ENCODE measurements at regions not wholly inside any gene's neighbourhood (a gene's known extent, or its start where the extent isn't known, plus 50 kb on each side); places are given as distances from the start of the nearest gene placed in this dataset.
A peak's percentile ranks its signal among the peaks of the same experiment; 100 is the strongest.
"Not testable (repeated sequence)": the region's sequence is repeated elsewhere in the genome, so short reads cannot be mapped to it uniquely, and the experiment has no call there.

DNA sequence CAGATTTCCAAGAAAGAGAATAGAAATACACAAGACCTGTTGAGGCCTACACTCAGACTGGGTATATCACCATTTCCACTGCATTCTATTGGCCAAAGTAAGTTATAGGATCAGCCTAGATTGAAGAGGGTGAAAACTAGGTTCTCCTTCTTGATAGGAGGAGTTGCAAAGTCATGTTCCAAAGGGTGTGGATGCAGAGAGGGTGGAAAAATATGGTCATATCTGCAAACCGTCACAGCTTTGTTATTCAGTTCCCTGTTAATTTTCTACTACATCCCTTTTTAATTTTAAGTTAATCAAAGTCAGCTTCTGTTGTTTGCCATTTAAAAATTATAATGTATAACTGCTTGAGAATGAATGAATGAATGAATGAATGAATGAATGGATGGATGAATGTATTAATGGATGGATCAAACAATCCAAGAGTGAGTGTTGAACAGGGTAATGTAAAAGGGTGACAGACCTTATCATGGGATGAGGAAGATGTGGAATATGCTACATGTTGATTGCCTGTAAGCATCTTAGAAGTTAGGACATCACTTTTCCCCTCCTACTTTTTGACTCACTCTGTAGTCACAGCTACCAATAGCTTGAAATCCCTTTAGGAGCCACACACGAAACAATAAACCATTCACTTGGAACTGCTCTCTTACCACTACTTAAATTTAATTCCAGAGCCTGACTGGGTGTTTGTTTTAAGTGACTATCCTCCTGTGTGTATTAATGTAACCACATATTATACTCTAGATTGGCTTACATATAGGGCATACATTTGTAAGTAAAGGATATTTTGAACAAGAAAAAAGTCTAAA lies 121.5 kb downstream of the CCDC34 start:
- DNase-seq (ENCODE audit: low spot score) = no peak

DNA sequence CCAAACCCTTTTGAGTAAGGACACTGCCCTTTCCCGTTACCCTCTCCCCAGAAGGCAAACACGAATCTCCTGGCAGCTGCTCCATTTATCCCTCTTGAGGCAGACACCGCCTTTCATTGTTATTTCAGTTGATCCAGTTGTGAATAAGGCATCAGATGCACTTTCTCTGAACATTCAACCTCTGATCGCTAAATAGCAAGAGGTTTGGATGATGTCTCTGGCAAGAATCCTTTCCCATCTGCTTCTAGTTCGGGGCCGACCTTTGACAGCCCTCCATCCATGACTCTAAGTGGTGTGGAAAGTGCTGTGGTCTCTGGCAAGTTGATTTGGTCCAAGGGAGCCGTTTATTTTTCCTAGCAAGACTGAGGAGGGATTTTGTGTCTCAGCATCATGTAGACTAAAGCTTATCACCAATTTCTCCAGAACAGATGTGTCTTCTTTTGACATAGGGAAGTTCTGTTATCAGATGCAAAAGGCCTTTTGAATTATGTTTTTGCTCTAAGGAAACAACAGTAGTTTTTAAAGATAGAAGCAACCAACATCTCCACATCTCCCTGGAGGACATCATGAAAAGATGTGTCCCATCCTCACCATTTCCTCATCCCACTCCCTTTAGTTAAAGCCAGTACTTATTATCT lies 123.6 kb downstream of the CCDC34 start:
- DNase-seq (ENCODE audit: low spot score) = no peak

DNA sequence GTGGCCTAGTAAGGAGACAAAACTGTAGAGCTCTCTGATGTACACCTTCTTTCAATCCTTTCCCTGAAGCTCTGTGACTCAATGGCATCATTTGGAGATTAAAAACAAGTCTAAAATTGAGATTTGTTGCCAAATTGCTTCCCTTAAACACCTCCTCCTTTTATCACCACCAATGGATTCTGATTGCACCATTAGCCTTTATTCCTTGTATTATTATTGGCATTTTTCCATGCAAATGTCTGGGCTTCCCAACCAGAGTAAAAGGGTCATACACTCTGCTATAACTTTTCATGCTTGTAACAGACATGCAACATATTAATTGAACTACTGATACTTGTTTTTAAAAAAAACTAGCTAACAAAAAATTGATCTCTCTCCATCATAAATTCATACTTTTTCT lies 124.2 kb downstream of the CCDC34 start:
- DNase-seq (ENCODE audit: low spot score) = no peak

DNA sequence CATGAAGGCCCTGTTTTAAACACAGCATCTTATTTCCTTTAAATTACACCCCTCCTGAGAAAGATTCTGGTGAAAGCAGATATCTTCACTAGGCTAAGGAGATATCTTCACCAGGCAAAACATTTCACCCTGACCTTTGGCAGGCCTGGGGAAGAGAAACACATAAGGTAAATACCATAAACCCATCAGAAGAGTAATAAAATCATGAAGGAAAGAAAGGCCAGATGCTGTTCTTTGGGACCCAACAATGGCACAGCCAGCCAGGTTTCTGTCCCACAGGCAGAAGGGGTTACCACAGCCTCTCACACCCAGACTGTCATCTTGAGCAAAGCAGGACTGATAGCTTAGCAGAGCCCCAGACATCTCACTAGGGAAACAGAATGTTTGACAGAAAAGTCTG lies 125.4 kb downstream of the CCDC34 start:
- DNase-seq (ENCODE audit: low spot score) = no peak

DNA sequence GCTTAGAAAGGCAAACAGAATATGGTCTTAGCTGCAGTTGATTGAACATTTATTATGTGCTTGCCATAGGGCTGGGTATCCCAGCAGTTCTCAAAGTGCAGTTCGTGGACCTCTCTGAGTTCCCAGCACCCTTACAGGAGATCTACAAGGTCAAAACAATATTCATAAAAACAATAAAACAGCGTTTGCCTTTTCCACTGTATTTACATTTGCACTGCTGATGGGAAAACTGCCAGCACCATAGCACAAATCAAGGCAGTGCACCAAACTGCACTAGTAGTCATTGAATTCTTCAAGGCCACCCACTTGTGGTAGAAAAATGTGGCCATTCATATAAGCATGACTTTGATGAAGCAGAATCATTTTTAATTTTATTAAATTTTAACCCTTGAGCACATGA lies 128.1 kb downstream of the CCDC34 start:
- no peak for DNase-seq (ENCODE audit: low spot score)

DNA sequence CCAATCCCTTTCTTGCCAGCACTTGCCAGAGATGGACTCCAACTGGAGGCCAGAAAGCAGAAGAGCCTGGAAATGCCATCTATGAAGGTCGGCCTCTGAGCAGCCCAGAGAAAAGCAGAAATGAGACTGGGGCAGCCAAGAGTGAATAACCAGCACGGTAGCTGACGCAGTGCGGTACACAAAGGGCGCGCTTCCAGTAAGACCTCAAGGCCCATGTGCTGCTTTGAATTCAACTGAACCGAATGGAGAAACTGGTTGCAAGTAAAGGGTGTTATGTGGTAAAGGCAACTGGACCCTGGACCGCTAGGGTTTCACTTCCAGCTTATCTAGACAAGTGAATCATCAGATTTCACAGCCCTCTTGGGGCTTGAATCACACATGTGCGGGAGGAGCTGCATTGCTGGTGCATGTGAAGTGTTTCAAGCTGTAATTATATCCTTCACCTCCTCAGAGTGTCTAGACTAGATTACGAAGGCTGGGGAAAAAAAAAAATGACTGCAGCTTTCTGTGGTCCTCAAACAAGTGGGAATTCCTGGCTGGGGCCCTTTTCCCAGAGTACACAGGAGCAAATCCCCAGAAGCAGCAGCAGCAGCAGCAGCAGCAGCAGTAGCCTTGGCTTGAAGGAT lies 128.9 kb downstream of the CCDC34 start:
- DNase-seq (ENCODE audit: low spot score) = no peak

DNA sequence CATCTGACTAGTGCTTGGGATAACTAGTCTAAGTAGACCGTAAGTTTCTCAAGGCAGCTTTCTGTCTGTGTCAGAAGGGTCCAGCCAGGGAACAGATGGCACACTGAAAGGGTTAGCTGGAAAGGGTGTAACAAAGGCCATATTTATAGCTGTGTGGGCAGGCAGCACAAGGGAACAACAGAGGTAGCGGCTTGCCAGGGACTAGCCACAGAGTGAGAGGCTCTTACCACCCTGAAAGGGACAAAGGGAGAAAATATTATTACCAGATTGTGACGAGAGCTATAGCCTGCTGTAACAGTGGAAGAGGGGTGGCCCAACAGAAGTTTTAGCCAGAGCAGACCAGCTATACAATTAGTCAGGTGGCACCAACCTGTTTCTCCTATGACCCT lies 129.4 kb downstream of the CCDC34 start:
- DNase-seq (ENCODE audit: low spot score) = no peak

DNA sequence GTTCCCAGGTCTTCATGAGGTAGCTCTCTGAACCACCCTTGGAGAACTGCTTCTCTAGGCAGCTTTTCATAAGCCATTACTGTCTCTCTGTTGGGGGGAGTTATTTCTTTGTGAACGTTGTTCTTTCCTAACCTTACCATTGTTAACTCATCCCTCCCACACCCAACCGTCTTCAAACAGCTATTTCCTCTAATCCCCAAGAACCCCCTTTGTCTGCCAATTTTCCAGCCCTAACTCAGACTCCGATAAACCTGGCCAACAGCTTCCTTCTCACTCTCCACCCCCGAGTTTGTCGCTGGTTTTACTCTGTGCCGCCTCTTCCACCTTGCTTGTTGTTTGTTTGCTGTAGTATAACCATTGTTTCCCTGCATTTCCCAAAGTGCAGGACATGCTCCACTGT lies 131.5 kb downstream of the CCDC34 start:
- no peak for DNase-seq (ENCODE audit: low spot score)

DNA sequence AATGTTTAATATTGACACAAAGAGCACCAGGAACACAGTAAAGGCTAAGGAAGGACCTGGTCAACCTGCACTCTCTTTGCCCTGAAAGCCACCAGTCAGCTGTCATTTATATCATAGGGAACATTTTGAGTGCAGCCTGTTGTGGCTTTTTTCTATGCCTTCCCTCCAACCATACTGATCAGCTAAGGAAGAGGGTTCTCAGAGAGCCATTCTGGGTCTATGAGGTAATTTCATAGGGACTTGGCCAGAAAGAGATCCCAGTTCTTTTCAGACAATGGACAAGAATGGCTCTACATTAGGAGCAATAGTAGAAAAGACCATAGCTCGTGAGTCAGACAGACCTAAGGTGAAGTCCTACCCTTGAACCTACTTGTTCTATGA lies 132.8 kb downstream of the CCDC34 start:
- no peak for DNase-seq (ENCODE audit: low spot score)

DNA sequence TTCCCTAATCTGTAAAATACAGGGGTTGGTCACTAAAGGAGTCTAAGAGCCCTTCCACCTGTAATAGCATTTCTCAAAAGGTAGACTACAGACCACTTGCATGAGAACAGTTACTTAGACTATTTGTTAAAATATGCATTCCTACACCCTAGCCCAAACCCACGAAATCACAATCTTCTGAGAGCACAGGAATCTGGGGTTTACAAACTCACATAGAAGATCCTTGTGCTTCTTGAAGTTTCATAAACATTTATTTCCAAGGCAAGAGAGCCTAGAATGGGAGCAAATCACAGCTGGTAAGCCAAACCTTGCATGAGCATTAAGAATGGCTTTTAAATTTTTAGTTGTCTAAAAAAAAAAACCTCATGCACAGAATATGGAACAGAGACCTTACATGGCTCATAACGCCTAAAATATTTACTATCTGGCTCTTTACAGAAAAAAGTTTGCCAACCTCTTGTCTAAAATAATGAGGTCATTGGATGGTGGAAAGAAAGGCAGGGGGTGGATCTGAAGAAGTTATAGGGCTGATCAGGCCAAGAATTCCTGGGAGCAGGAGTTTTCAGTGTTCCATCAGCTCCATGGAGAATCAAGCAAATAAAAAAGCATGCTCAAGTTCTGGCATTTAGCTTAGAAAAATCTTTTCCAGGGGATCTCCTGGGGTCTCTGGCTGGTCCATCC lies 133.4 kb downstream of the CCDC34 start:
- no peak for DNase-seq (ENCODE audit: low spot score)

DNA sequence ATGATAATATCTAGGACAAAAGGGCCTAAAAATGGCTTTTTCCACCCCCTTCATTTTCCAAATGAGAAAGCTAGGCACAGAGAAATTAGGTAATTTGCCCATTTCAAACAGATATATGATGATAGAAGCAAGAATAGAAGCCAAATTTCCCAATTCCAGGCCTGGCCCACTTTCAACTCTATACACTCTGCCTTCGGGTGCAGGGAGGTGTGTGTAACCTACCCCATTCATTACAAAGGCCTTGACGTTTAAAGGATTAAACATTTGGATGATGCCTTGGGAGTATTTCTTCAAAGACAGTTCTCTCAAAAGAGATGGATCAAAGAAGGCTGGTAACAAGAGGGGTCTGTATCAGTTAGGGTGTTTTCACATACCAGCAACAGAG lies 134.1 kb downstream of the CCDC34 start:
- DNase-seq (ENCODE audit: low spot score) = no peak

DNA sequence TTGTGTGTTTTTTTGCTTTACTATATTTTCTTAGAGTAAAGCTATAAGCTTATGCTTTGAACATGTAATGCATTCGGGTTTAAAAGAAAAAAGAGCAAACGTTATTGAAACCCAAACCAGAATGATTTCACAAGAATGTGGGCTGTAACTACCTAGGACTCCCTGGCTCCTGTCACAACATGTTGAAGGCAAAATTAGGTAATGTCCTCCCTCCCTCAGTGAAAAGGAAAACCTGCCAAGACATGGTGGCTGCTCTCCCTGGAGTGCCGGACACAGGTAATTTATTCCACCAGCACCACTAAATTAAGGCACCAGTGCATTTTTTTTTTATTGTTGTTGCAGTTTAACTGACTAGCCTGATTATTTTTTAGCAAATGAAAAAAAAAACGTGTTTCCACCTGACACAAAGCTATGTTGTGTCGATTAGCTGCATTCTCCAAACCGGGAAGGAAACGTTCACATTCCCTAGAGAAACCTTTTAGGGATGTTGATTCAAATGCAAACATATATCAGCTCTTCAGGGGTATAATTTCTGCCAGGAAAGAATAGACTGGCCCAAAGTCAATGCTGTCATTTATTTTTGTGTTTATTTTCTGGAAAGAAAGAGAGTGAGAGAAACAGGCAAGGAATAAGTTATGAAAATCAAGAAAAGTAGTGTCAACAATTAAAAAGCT lies 134.6 kb downstream of the CCDC34 start:
- DNase-seq (ENCODE audit: low spot score) = no peak

DNA sequence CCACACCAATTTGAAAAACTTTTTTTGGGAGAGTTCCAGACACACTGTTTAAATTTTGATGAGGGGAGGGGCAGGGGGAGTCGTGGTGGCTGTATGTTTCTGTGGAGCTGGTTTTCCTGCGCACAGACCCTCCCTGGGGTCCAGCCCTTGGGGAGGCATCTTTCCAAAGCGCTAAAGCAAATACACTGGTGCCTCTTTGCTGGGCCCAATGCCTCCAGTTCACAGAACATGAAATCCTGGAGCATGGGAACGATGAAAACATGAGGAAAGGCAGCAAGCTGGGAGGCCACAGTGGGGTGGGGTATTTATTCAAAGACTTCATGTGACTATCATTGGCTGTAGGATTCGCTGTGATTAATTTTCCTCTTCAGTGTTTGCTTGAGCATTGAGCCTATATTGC lies 135.3 kb downstream of the CCDC34 start:
- DNase-seq (ENCODE audit: low spot score) = no peak

DNA sequence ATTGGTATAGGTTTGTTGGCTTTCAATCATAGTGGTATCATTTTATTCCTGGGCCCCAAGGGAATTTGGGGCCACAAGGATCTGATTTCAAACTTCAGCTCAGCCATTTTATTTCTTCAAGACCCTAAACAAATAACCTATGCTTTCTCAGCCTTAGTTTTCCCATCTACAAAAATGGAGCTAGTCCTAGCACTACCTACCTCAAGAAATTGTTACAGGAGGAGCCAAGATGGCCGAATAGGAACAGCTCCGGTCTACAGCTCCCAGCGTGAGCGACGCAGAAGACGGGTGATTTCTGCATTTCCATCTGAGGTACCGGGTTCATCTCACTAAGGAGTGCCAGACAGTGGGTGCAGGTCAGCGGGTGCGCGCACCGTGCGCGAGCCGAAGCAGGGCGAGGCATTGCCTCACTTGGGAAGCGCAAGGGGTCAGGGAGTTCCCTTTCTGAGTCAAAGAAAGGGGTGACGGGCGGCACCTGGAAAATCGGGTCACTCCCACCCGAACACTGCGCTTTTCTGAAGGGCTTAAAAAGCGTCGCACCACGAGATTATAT lies 143.5 kb downstream of the CCDC34 start:
- not testable (repeated sequence) for DNase-seq (ENCODE audit: low spot score)

DNA sequence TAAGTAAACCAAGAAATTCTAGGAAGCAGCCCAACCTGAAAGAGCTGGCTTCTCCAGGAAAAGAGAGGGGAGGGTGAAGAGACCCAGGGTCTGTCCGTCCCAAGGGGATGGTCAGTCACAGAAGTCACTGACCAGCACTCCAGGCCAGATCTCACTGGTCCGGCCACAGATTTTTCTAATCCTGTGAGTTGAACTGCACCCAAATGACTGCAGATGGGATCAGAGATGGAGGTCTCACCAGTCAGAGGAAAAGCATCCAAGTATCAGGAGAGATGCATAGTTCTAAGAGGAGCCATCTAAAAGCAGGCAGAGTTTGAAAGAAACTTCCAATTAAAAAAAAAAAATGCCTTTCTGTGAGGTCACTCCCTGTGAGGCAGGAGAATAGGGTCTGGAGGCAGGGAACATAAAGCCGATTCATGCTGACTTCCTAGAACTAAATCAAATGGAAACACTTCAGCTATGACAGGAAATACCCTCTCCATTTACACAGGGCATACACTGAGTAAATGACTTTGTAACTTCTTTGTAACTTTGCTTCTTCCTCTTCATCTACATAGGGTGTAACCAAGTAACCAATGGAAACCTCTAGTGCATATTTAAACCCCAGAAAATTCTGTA lies 144.5 kb downstream of the CCDC34 start:
- DNase-seq (ENCODE audit: low spot score) = no peak

DNA sequence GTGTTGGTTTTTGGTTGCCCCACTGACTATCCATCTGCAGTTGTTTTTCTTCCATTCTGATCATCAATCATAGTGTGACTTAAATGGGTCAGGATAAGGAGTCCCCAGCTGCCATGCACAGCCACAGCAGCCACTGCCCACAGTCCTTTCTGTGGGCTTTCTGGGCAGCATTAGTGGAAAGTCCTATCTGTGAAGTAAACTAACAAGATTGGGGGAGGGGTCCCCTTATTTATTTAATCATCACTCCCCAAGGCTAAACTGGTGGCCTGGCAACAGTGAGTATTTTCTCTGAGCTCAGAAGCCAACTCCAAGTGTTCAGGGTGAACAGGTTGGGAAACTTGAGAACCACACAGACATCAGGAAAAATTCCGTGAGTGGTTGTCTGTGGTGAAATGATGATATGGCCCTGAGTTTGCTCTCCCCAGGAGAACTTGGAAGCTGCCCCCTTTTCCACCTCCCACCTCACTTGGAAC lies 145.0 kb downstream of the CCDC34 start:
- DNase-seq (ENCODE audit: low spot score) = no peak

DNA sequence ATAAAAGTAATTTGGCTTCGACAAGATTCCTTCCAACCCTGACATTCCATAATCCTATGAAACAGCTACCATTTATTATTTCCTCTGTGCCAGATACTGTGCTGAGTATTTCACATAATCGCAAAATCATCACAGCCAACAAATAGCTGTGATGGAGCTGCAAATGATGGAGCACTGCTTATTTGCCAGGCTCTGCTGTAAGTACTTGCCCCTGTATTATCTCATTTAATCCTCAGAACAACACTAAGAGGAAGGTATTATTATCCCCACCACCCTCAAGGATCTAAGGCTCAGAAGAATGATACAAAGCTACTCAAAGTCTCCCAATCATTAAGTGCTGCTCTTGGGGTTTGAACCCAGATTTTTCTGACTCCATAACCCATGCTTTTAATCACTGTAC lies 145.5 kb downstream of the CCDC34 start:
- no peak for DNase-seq (ENCODE audit: low spot score)

DNA sequence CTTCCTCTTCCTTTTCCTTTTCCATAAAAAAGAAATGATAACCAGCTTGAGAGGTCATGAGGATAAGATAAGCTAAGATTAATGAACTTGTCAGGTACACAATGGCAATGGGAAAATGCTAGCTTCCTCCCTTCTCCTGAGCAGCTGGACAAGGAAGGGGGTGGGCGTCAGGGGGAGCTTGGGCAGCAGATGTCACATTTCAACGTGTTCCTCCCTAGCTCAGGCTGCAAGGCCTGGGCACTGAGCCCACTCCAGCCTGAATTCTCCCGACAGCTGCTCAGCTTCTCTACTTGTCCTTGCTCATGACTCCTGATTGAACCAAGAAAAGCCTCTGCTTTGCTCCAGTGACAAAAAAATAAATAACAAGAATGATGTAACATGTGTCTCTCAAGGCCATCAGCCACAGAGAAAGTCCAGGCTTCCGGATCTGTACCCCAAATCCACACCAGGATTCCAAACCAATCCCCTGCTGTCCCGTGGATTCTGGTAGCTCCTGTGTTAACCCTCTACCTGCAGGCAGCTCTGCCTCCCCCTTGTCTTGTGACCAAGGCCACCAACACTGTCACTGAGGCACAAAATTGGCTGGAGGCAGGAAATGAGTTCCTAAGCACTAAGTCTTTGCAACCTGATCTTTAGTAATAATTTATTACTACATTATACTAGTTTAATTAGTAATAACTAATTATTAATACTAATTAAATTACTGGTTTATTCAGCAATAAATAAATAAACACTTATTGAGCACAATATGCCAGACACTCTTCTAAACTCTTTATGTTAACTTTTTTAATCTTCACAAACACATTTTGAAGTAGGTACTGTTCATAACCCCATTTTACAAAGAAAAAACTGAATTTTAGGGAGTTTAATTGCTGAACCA lies 146.5 kb downstream of the CCDC34 start:
- DNase-seq (ENCODE audit: low spot score) = peak; percentile 85

DNA sequence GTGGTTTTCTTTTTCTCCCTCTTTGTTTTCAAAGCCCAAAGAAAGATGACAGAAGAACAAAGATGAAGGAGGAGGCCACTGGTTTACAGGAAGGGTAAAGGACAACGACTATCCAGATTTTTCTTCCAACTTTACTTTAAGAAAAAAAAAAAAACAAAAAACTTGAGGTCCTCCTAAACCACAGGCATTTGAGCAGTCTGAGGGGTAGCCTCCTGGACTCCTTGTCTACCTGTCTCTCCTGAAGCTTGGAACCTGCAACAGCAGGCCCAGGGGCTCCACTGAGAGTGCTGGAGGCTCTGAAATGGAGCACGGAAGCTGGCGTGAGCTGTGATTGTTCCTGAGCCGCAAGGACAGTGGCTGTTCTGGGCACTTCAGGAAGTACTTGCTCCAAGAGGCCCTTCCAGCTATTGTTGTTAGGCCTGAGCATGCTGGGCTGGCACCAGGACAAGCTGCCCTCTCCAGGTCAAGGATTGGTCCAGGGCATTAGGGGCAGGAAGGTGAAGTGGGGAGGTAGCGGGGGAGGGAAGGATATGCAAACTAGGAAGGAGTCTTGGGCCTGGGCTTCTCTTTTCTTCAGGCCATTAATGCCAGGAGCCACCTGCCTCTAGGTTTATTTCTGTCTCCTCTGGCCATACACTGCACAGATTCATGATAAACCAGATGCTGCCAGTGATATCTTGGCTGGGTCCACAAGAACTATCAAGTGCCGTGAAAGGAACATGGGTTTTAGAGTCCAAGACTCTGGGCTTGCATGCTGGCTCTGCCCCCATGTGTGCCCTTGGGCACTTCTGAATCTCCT lies 147.3 kb downstream of the CCDC34 start:
- no peak for DNase-seq (ENCODE audit: low spot score)

DNA sequence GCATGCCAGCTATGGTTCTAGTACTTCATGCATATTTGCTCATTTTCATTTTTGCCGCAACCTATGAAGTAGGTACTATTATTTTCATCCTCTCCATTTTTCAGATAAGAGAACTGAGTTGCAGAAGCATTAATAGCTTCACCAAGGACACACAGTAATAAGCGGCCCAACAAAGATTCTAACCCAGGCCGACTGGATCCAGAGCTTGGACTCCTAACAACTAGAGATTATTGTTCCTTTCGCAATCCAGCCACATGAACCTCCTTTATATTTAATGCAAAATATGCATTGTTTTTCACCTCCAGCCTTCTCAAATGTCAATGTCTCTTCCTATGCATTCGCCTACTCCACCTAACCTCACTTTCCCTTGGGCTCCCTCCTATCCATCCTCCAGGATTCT lies 148.3 kb downstream of the CCDC34 start:
- no peak for DNase-seq (ENCODE audit: low spot score)

Data from left forelimb (tissue), 1 donor.